ENCODE measurements at regions not wholly inside any gene's neighbourhood (a gene's known extent, or its start where the extent isn't known, plus 50 kb on each side); places are given as distances from the start of the nearest gene placed in this dataset.

DNA sequence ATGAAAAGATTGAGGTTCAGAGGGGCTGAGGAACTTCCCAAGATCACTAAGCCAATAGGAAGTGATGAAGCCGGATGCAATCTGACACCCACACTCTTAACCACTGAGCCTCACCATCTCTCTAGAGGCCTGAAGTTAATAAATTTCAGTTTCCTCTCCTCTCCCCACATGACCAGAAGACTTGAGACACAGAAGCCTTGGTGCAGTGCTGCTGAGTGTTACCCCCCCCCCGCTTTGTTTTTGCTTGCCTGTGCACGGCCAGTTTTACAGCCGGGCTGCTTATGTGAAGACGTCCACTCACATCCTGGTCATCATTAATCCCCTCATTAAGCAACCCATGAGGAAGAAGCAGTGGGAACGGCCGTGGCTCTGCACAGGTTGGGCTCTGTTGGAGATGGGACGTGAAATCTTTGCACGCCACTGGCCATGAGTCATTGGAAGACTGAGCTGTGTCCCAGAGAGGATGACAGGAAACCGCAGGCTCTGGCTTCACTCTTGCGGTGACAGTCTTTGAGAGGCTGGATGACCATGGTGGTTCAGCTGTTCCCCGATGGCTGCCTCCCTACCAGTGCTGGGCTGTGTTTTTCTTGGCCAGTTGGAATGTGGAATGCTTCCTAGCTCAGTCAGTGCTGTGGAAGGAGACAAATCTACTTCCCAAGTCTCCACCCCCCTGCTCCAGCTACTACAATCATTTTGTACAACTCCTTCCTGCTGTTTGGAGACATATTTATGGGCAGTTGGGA lies 232.6 kb upstream of the LRTM1 start:
- Histone ChIP-seq H2BK12ac (ENCODE audit: low read length) (no peak overlapping the region), H2AK5ac (ENCODE audit: low read depth, low read length) (no peak overlapping the region), H3K18ac (ENCODE audit: low read length) (no peak overlapping the region), H3K4me3 (ENCODE audit: low read length in 2 of 2) (no peak overlapping the region), H3K4me1 (ENCODE audit: control insufficient read depth in 2 of 2, insufficient read depth in 1 of 2, low read depth in 1 of 2, low read length in 2 of 2) (peaks cover 0 to 4% of the 10 kb centered on the region in 2 donors), H2AFZ (ENCODE audit: low read length) (peak overlapping the region; percentile 31), H3K27me3 (ENCODE audit: control insufficient read depth in 3 of 3, insufficient read depth in 3 of 3, low read depth in 1 of 3, low read length in 3 of 3) (no peaks in the 10 kb centered on the region), H2BK15ac (ENCODE audit: low read length) (no peak overlapping the region), H3K23ac (ENCODE audit: low read depth, low read length, poor library complexity) (no peak overlapping the region), H4K8ac (ENCODE audit: low read depth, low read length) (no peak overlapping the region), H3K9ac (ENCODE audit: low read depth, low read length, poor library complexity) (no peak overlapping the region), H3K4me2 (ENCODE audit: insufficient read depth, low read length, poor library complexity, severe bottlenecking) (no peak overlapping the region), H3K79me1 (ENCODE audit: low read depth, low read length) (no peaks in the 10 kb centered on the region), H3K14ac (ENCODE audit: low read length) (no peak overlapping the region), H4K91ac (ENCODE audit: low read depth, low read length, poor library complexity) (no peak overlapping the region), H3K4ac (ENCODE audit: low read length) (no peak overlapping the region), H2BK5ac (ENCODE audit: low read length) (no peak overlapping the region), H3K27ac (replicated peaks; ENCODE audit: low read length) (no peak overlapping the region), H2BK120ac (ENCODE audit: low read depth, low read length) (no peak overlapping the region), H3K36me3 (replicated peaks in 1 of 2; ENCODE audit: control insufficient read depth in 2 of 2, insufficient read depth in 2 of 2, low read length in 2 of 2) (no peaks in the 10 kb centered on the region), H3K9me3 (replicated peaks in 1 of 2; ENCODE audit: control insufficient read depth in 2 of 2, insufficient read depth in 1 of 2, low read depth in 1 of 2, low read length in 2 of 2) (no peaks in the 10 kb centered on the region)
- no CpG with 5 or more reads among the region's 12 CpGs for WGBS, 2 donors (ENCODE audit: extremely low coverage in 2 of 2, insufficient read length in 2 of 2, insufficient replicate concordance in 1 of 2)
- DNase-seq (ENCODE audit: low spot score): no peak

DNA sequence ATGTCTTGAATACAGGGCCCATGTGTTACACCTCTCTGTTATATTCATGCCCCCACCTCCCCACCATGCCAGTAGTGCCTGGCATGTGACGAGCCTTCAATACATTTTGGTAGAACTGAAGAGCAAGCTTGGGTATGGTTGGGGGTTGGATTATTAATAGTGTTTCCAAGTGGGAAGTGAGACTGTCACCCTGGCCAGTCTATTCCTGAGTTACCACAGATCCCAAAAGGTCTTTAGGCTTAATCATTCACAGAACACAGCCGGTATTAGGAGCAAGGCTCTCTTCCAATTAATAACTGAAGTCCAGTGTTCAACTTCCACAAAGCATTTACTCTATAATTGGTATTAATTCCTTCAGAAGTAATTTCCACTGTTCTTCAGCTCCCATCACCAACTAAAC lies 231.9 kb upstream of the LRTM1 start:
- no peak overlapping the region for H3K4ac ChIP-seq (ENCODE audit: low read length)
- H3K4me2 ChIP-seq (ENCODE audit: insufficient read depth, low read length, poor library complexity, severe bottlenecking): no peak overlapping the region
- no peak overlapping the region for H3K23ac ChIP-seq (ENCODE audit: low read depth, low read length, poor library complexity)
- H3K9ac ChIP-seq (ENCODE audit: low read depth, low read length, poor library complexity): no peak overlapping the region
- H3K4me1 ChIP-seq (ENCODE audit: control insufficient read depth in 2 of 2, insufficient read depth in 1 of 2, low read depth in 1 of 2, low read length in 2 of 2): peaks cover 0 to 4% of the 10 kb centered on the region in 2 donors
- no peak overlapping the region for H2BK15ac ChIP-seq (ENCODE audit: low read length)
- H3K14ac ChIP-seq (ENCODE audit: low read length): no peak overlapping the region
- H2BK120ac ChIP-seq (ENCODE audit: low read depth, low read length): no peak overlapping the region
- H2BK12ac ChIP-seq (ENCODE audit: low read length): no peak overlapping the region
- H3K36me3 ChIP-seq (replicated peaks in 1 of 2; ENCODE audit: control insufficient read depth in 2 of 2, insufficient read depth in 2 of 2, low read length in 2 of 2): no peaks in the 10 kb centered on the region
- H3K4me3 ChIP-seq (ENCODE audit: low read length in 2 of 2): no peak overlapping the region
- no peak overlapping the region for H4K91ac ChIP-seq (ENCODE audit: low read depth, low read length, poor library complexity)
- no peak overlapping the region for H3K18ac ChIP-seq (ENCODE audit: low read length)
- H2AK5ac ChIP-seq (ENCODE audit: low read depth, low read length): no peak overlapping the region
- no peak overlapping the region for H2AFZ ChIP-seq (ENCODE audit: low read length)
- DNase-seq (ENCODE audit: low spot score): no peak
- H4K8ac ChIP-seq (ENCODE audit: low read depth, low read length): no peak overlapping the region
- peaks cover 0 to 2% (median 0%) of the 10 kb centered on the region in 3 experiments for H3K27me3 ChIP-seq (ENCODE audit: control insufficient read depth in 3 of 3, insufficient read depth in 3 of 3, low read depth in 1 of 3, low read length in 3 of 3)
- no peak overlapping the region for H3K27ac ChIP-seq (replicated peaks; ENCODE audit: low read length)
- no peak overlapping the region for H2BK5ac ChIP-seq (ENCODE audit: low read length)
- no peaks in the 10 kb centered on the region for H3K9me3 ChIP-seq (replicated peaks in 1 of 2; ENCODE audit: control insufficient read depth in 2 of 2, insufficient read depth in 1 of 2, low read depth in 1 of 2, low read length in 2 of 2)
- no CpG with 5 or more reads among the region's 2 CpGs for WGBS, 2 donors (ENCODE audit: extremely low coverage in 2 of 2, insufficient read length in 2 of 2, insufficient replicate concordance in 1 of 2)
- H3K79me1 ChIP-seq (ENCODE audit: low read depth, low read length): no peaks in the 10 kb centered on the region

DNA sequence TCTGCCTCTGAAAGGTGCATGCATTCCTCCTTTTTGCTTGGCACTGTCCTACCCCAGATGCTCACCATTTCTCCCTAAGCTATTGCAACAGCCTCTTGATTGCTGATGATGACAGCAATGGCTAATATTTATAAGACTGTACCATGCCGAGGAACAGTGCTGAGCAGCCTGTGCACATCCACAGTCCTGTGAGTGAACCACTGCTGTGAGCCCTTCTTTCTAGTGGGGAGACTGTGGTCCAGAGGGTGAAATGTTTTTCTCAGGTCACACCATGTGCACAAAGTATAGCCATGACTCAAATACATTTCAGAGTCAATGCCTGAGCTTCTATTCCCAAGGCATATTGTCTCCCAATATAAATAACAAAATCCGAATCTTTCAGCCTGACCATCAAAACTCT lies 231.2 kb upstream of the LRTM1 start:
- H2AFZ ChIP-seq (ENCODE audit: low read length): no peak overlapping the region
- H3K4me3 ChIP-seq (ENCODE audit: low read length in 2 of 2): no peak overlapping the region
- no peaks in the 10 kb centered on the region for H3K9me3 ChIP-seq (replicated peaks in 1 of 2; ENCODE audit: control insufficient read depth in 2 of 2, insufficient read depth in 1 of 2, low read depth in 1 of 2, low read length in 2 of 2)
- H3K23ac ChIP-seq (ENCODE audit: low read depth, low read length, poor library complexity): no peak overlapping the region
- no peaks in the 10 kb centered on the region for H3K36me3 ChIP-seq (replicated peaks in 1 of 2; ENCODE audit: control insufficient read depth in 2 of 2, insufficient read depth in 2 of 2, low read length in 2 of 2)
- no peak overlapping the region for H2AK5ac ChIP-seq (ENCODE audit: low read depth, low read length)
- no peak overlapping the region for H4K8ac ChIP-seq (ENCODE audit: low read depth, low read length)
- H4K91ac ChIP-seq (ENCODE audit: low read depth, low read length, poor library complexity): no peak overlapping the region
- no peak overlapping the region for H3K27ac ChIP-seq (replicated peaks; ENCODE audit: low read length)
- H3K27me3 ChIP-seq (ENCODE audit: control insufficient read depth in 3 of 3, insufficient read depth in 3 of 3, low read depth in 1 of 3, low read length in 3 of 3): peaks cover 0 to 2% (median 0%) of the 10 kb centered on the region in 3 experiments
- H2BK15ac ChIP-seq (ENCODE audit: low read length): no peak overlapping the region
- no peak overlapping the region for H3K14ac ChIP-seq (ENCODE audit: low read length)
- no peak overlapping the region for H2BK120ac ChIP-seq (ENCODE audit: low read depth, low read length)
- no peaks in the 10 kb centered on the region for H3K79me1 ChIP-seq (ENCODE audit: low read depth, low read length)
- peaks cover 0 to 4% of the 10 kb centered on the region in 2 donors for H3K4me1 ChIP-seq (ENCODE audit: control insufficient read depth in 2 of 2, insufficient read depth in 1 of 2, low read depth in 1 of 2, low read length in 2 of 2)
- no CpG with 5 or more reads among the region's 2 CpGs for WGBS, 2 donors (ENCODE audit: extremely low coverage in 2 of 2, insufficient read length in 2 of 2, insufficient replicate concordance in 1 of 2)
- DNase-seq (ENCODE audit: low spot score): no peak
- no peak overlapping the region for H3K4ac ChIP-seq (ENCODE audit: low read length)
- H3K4me2 ChIP-seq (ENCODE audit: insufficient read depth, low read length, poor library complexity, severe bottlenecking): no peak overlapping the region
- H2BK12ac ChIP-seq (ENCODE audit: low read length): no peak overlapping the region
- no peak overlapping the region for H3K18ac ChIP-seq (ENCODE audit: low read length)
- no peak overlapping the region for H3K9ac ChIP-seq (ENCODE audit: low read depth, low read length, poor library complexity)
- H2BK5ac ChIP-seq (ENCODE audit: low read length): no peak overlapping the region

DNA sequence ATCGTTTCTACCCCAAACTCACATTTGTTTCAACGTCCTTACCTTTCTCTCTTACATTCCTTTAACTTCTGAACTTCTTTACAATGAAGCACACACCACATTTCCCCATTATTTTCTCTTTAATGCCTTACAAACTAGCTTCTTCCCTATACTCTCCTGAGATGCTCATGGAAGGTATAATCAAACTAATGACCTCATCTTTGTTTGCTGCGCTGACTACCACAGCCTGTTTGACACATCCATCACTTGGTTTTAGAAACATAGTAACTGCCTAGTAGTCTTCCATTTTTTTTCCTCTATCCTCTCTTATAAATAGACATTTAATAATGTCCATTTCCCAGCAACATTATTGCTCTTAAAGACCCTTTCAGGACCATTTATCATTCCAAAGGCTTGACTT lies 230.5 kb upstream of the LRTM1 start:
- Histone ChIP-seq H2AK5ac (ENCODE audit: low read depth, low read length) (no peak overlapping the region), H2BK15ac (ENCODE audit: low read length) (no peak overlapping the region), H2BK120ac (ENCODE audit: low read depth, low read length) (no peak overlapping the region), H3K4me1 (ENCODE audit: control insufficient read depth in 2 of 2, insufficient read depth in 1 of 2, low read depth in 1 of 2, low read length in 2 of 2) (peaks cover 0 to 4% of the 10 kb centered on the region in 2 donors), H2BK5ac (ENCODE audit: low read length) (no peak overlapping the region), H4K91ac (ENCODE audit: low read depth, low read length, poor library complexity) (no peak overlapping the region), H3K9ac (ENCODE audit: low read depth, low read length, poor library complexity) (no peak overlapping the region), H3K14ac (ENCODE audit: low read length) (no peak overlapping the region), H3K36me3 (replicated peaks in 1 of 2; ENCODE audit: control insufficient read depth in 2 of 2, insufficient read depth in 2 of 2, low read length in 2 of 2) (no peaks in the 10 kb centered on the region), H3K9me3 (replicated peaks in 1 of 2; ENCODE audit: control insufficient read depth in 2 of 2, insufficient read depth in 1 of 2, low read depth in 1 of 2, low read length in 2 of 2) (no peaks in the 10 kb centered on the region), H3K23ac (ENCODE audit: low read depth, low read length, poor library complexity) (no peak overlapping the region), H2AFZ (ENCODE audit: low read length) (no peak overlapping the region), H3K4ac (ENCODE audit: low read length) (no peak overlapping the region), H3K4me3 (ENCODE audit: low read length in 2 of 2) (no peak overlapping the region), H3K79me1 (ENCODE audit: low read depth, low read length) (no peaks in the 10 kb centered on the region), H3K4me2 (ENCODE audit: insufficient read depth, low read length, poor library complexity, severe bottlenecking) (no peak overlapping the region), H4K8ac (ENCODE audit: low read depth, low read length) (no peak overlapping the region), H3K27ac (replicated peaks; ENCODE audit: low read length) (no peak overlapping the region), H3K27me3 (ENCODE audit: control insufficient read depth in 3 of 3, insufficient read depth in 3 of 3, low read depth in 1 of 3, low read length in 3 of 3) (peaks cover 0 to 2% (median 0%) of the 10 kb centered on the region in 3 experiments), H3K18ac (ENCODE audit: low read length) (no peak overlapping the region), H2BK12ac (ENCODE audit: low read length) (no peak overlapping the region)
- DNase-seq (ENCODE audit: low spot score): no peak
- WGBS, 2 donors (ENCODE audit: extremely low coverage in 2 of 2, insufficient read length in 2 of 2, insufficient replicate concordance in 1 of 2): 100% methylated on average over 1 to 2 of the region's 3 CpGs

All from neuronal stem cell (in vitro differentiated cells).